Neural progenitor cell (in vitro differentiated cells): ENCODE measurements at regions not wholly inside any gene's neighbourhood (a gene's known extent, or its start where the extent isn't known, plus 50 kb on each side); places are given as distances from the start of the nearest gene placed in this dataset.

ENCODE experiments used
- DNase-seq: peaks from one replicate; pipeline ENCODE4 v3.0.0-alpha.2; 2016; ENCODE audit warnings: low spot score
- H2AFZ ChIP-seq: fragments of 200-600 bp; sonication (generic); replicated peaks from 2 replicates; pipeline ENCODE4 v1.6.1; 2016; ENCODE audit warnings: antibody characterized with exemption
- H3F3A ChIP-seq: fragments of 200-600 bp; sonication (generic); 2 replicates; pipeline ENCODE4 v1.6.1; 2016; ENCODE audit warnings: antibody characterized with exemption, low read depth
- H3K27ac ChIP-seq: fragments of 200-600 bp; sonication (generic); 2 replicates; pipeline ENCODE4 v1.5.1; 2016; ENCODE audit warnings: mild to moderate bottlenecking
- H3K27me3 ChIP-seq: fragments of 200-600 bp; sonication (generic); 2 replicates; pipeline ENCODE4 v1.6.1; 2016; ENCODE audit warnings: mild to moderate bottlenecking, moderate library complexity
- H3K36me3 ChIP-seq: fragments of 200-600 bp; sonication (generic); 2 replicates; pipeline ENCODE4 v1.5.1; 2016
- H3K4me1 ChIP-seq: fragments of 200-600 bp; sonication (generic); 2 replicates; pipeline ENCODE4 v1.6.1; 2016; ENCODE audit warnings: mixed run types
- H3K4me2 ChIP-seq: fragments of 200-600 bp; sonication (generic); 2 replicates; pipeline ENCODE4 v1.6.1; 2016
- H3K4me3 ChIP-seq: fragments of 200-600 bp; sonication (generic); 2 replicates; pipeline ENCODE4 v1.5.1; 2016
- H3K79me2 ChIP-seq: fragments of 200-600 bp; sonication (generic); 2 replicates; pipeline ENCODE4 v1.6.1; 2016; ENCODE audit warnings: low read depth
- H3K9ac ChIP-seq: fragments of 200-600 bp; sonication (generic); 2 replicates; pipeline ENCODE4 v1.6.1; 2016
- H3K9me3 ChIP-seq: fragments of 200-600 bp; sonication (generic); 2 replicates; pipeline ENCODE4 v1.5.1; 2016; ENCODE audit warnings: low read depth
- H4K20me1 ChIP-seq: fragments of 200-600 bp; sonication (generic); 2 replicates; pipeline ENCODE4 v1.6.1; 2016; ENCODE audit warnings: low read depth
- H3K27ac Mint-ChIP-seq: 3 replicates; pipeline ENCODE4 v1.8.0; 2021; ENCODE audit warnings: mixed read lengths
- H3K27me3 Mint-ChIP-seq: 2 replicates; pipeline ENCODE4 v1.8.0; 2022; ENCODE audit warnings: low read depth, mild to moderate bottlenecking, inconsistent platforms, moderate library complexity, mixed read lengths; ENCODE audit not compliant: insufficient read depth
- H3K36me3 Mint-ChIP-seq: 3 replicates; pipeline ENCODE4 v1.8.0; 2021; ENCODE audit warnings: mixed read lengths
- H3K4me1 Mint-ChIP-seq: 3 replicates; pipeline ENCODE4 v1.8.0; 2021; ENCODE audit warnings: mixed read lengths
- H3K4me3 Mint-ChIP-seq: 3 replicates; pipeline ENCODE4 v1.8.0; 2021; ENCODE audit warnings: mild to moderate bottlenecking, moderate library complexity, mixed read lengths
- H3K9me3 Mint-ChIP-seq: 3 replicates; pipeline ENCODE4 v1.8.0; 2020; ENCODE audit warnings: mixed read lengths
- EZH2 ChIP-seq: fragments of 200-600 bp; sonication (generic); IDR thresholded peaks from 2 replicates; pipeline ENCODE4 v1.6.1; 2017; ENCODE audit warnings: antibody characterized with exemption, mild to moderate bottlenecking, moderate library complexity
- EZH2phosphoT487 ChIP-seq: fragments of 200-600 bp; sonication (generic); IDR thresholded peaks from 2 replicates; pipeline ENCODE4 v1.6.1; 2017; ENCODE audit warnings: antibody characterized with exemption
- TF ChIP-seq, protein P1 (sequence below): fragments of 200-600 bp; sonication (generic); IDR thresholded peaks from 2 replicates; pipeline ENCODE4 v1.5.1; 2017; ENCODE audit warnings: antibody characterized with exemption, mild to moderate bottlenecking

DNA sequence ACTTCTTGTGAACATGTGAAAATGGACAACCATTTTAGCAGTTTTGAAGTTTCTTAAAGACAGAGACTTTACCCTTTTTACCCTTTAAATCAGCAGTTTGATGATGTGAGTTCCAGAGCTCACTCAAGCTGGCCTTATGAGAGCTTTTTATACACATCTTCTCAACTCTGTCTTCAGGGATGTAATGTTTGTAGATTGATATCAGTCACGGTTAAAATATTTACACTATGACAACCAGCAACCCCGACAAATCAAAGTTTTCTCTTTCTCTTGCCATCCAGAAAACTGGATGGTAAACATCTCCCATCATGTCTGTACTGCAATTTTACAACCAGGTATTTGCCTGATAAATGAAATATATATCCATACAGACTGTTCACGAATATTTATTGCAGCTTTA is 233.4 kb upstream of the ST8SIA4 start:
- Mint-ChIP-seq H3K4me3 (no peak overlapping the region), H3K9me3 (peaks cover 3% of the 10 kb centered on the region), H3K27ac (no peak overlapping the region), H3K27me3 (no peaks in the 10 kb centered on the region), H3K4me1 (no peaks in the 10 kb centered on the region), H3K36me3 (no peaks in the 10 kb centered on the region)
- no peak overlapping the region for H3K4me2 ChIP-seq
- DNase-seq = no peak
- H3K79me2 ChIP-seq = no peaks in the 10 kb centered on the region
- no peak overlapping the region for H3K27ac ChIP-seq
- H3K27me3 ChIP-seq = no peaks in the 10 kb centered on the region
- TF ChIP-seq, protein P1, sequence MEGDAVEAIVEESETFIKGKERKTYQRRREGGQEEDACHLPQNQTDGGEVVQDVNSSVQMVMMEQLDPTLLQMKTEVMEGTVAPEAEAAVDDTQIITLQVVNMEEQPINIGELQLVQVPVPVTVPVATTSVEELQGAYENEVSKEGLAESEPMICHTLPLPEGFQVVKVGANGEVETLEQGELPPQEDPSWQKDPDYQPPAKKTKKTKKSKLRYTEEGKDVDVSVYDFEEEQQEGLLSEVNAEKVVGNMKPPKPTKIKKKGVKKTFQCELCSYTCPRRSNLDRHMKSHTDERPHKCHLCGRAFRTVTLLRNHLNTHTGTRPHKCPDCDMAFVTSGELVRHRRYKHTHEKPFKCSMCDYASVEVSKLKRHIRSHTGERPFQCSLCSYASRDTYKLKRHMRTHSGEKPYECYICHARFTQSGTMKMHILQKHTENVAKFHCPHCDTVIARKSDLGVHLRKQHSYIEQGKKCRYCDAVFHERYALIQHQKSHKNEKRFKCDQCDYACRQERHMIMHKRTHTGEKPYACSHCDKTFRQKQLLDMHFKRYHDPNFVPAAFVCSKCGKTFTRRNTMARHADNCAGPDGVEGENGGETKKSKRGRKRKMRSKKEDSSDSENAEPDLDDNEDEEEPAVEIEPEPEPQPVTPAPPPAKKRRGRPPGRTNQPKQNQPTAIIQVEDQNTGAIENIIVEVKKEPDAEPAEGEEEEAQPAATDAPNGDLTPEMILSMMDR = no peak
- TF ChIP-seq EZH2phosphoT487 = no peak
- TF ChIP-seq EZH2 = no peak
- H3K4me3 ChIP-seq = no peak overlapping the region
- no peak overlapping the region for H3K9ac ChIP-seq
- H2AFZ ChIP-seq = no peak overlapping the region
- H3K36me3 ChIP-seq = no peaks in the 10 kb centered on the region
- no peaks in the 10 kb centered on the region for H3K9me3 ChIP-seq
- no peaks in the 10 kb centered on the region for H3F3A ChIP-seq
- H3K4me1 ChIP-seq = no peaks in the 10 kb centered on the region
- no peaks in the 10 kb centered on the region for H4K20me1 ChIP-seq

DNA sequence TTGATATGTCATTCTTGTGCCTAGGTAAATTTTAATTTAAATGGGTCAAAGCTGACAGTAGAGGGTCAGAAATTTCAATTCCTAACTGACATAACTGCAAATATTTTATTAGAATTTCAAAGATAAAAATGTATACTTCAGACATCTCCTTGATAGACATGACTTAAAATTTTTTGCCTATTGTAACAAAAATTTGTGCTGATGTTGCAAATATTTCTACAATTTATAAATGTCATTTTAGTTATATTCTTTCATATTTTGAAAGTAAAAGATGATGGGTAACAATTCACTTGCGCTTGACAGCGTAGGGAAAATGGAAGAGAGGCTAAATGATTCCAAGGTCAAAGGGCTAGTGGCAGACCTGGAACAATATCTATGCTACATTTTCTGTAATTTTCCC is 220.3 kb upstream of the ST8SIA4 start:
- no peak for DNase-seq
- Histone ChIP-seq H3K4me1 (no peaks in the 10 kb centered on the region), H3F3A (no peaks in the 10 kb centered on the region), H4K20me1 (no peaks in the 10 kb centered on the region), H3K9ac (no peak overlapping the region), H2AFZ (no peak overlapping the region), H3K27ac (no peak overlapping the region), H3K36me3 (no peaks in the 10 kb centered on the region), H3K79me2 (no peaks in the 10 kb centered on the region), H3K4me3 (no peak overlapping the region), H3K9me3 (no peaks in the 10 kb centered on the region), H3K27me3 (no peaks in the 10 kb centered on the region), H3K4me2 (no peak overlapping the region)
- peaks cover 4% of the 10 kb centered on the region for H3K9me3 Mint-ChIP-seq
- no peaks in the 10 kb centered on the region for H3K27me3 Mint-ChIP-seq
- no peak overlapping the region for H3K4me3 Mint-ChIP-seq
- H3K36me3 Mint-ChIP-seq = no peaks in the 10 kb centered on the region
- H3K4me1 Mint-ChIP-seq = no peaks in the 10 kb centered on the region
- H3K27ac Mint-ChIP-seq = no peak overlapping the region
- no peak for TF ChIP-seq EZH2phosphoT487
- TF ChIP-seq, protein P1 = no peak
- TF ChIP-seq EZH2 = no peak

DNA sequence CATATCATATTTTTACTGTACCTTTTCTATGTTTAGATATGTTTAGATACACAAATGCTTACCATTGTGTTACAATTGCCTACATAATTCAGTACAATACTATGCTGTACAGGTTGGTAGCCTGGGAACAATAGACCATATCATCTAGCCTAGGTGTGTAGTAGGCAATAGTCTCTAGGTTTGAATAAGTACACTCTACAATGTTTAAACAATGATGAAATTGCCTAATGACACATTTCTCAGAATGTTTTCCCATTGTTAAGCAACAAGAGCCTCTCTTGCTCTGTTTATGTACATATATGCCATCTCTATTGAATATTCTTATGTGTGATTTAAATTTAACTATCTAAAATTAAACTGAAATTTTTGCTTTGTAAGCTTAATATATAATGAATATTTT is 209.6 kb upstream of the ST8SIA4 start:
- Histone ChIP-seq H3K4me3 (no peak overlapping the region), H3K4me2 (no peak overlapping the region), H3F3A (no peaks in the 10 kb centered on the region), H3K27ac (no peak overlapping the region), H3K79me2 (no peaks in the 10 kb centered on the region), H2AFZ (no peak overlapping the region), H3K4me1 (no peaks in the 10 kb centered on the region), H3K27me3 (no peaks in the 10 kb centered on the region), H3K9ac (no peak overlapping the region), H3K36me3 (no peaks in the 10 kb centered on the region), H4K20me1 (no peaks in the 10 kb centered on the region), H3K9me3 (no peaks in the 10 kb centered on the region)
- no peaks in the 10 kb centered on the region for H3K27me3 Mint-ChIP-seq
- H3K36me3 Mint-ChIP-seq = no peaks in the 10 kb centered on the region
- TF ChIP-seq EZH2phosphoT487 (no peak), EZH2 (no peak)
- TF ChIP-seq, protein P1 = no peak
- H3K9me3 Mint-ChIP-seq = no peaks in the 10 kb centered on the region
- no peak for DNase-seq
- no peak overlapping the region for H3K4me3 Mint-ChIP-seq
- no peak overlapping the region for H3K27ac Mint-ChIP-seq
- no peaks in the 10 kb centered on the region for H3K4me1 Mint-ChIP-seq

DNA sequence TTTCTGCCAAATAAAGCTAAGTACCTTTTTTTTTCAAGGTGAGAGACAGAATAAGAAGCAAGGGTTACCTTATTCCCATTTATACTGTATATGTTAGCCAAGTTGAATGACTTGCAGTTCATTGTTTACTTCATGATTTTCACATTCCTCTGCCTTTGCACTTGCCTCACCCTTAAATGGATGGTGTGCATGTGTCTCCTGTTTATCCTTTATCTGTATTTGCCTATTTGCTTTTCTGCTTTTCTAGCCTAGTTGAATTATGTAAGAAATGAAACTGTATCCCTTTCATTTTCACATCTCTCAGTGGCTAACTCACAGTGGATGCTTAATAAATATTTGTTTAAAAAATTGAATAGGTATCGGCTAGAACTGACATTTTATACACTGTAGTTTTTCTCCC is 200.8 kb upstream of the ST8SIA4 start:
- no peak for DNase-seq
- Mint-ChIP-seq H3K27me3 (no peaks in the 10 kb centered on the region), H3K4me1 (peaks cover 18% of the 10 kb centered on the region), H3K27ac (no peak overlapping the region), H3K9me3 (no peaks in the 10 kb centered on the region), H3K36me3 (no peaks in the 10 kb centered on the region), H3K4me3 (no peak overlapping the region)
- Histone ChIP-seq H3K36me3 (no peaks in the 10 kb centered on the region), H3K4me2 (no peak overlapping the region), H3K27ac (no peak overlapping the region), H3K9ac (no peak overlapping the region), H3K4me3 (no peak overlapping the region), H3K9me3 (no peaks in the 10 kb centered on the region), H2AFZ (no peak overlapping the region), H4K20me1 (no peaks in the 10 kb centered on the region), H3K79me2 (no peaks in the 10 kb centered on the region), H3K27me3 (no peaks in the 10 kb centered on the region), H3F3A (no peaks in the 10 kb centered on the region), H3K4me1 (no peaks in the 10 kb centered on the region)
- TF ChIP-seq, protein P1 = no peak
- TF ChIP-seq EZH2 (no peak), EZH2phosphoT487 (no peak)
